ENCODE measurements at regions not wholly inside any gene's neighbourhood (a gene's known extent, or its start where the extent isn't known, plus 50 kb on each side); places are given as distances from the start of the nearest gene placed in this dataset.

DNA sequence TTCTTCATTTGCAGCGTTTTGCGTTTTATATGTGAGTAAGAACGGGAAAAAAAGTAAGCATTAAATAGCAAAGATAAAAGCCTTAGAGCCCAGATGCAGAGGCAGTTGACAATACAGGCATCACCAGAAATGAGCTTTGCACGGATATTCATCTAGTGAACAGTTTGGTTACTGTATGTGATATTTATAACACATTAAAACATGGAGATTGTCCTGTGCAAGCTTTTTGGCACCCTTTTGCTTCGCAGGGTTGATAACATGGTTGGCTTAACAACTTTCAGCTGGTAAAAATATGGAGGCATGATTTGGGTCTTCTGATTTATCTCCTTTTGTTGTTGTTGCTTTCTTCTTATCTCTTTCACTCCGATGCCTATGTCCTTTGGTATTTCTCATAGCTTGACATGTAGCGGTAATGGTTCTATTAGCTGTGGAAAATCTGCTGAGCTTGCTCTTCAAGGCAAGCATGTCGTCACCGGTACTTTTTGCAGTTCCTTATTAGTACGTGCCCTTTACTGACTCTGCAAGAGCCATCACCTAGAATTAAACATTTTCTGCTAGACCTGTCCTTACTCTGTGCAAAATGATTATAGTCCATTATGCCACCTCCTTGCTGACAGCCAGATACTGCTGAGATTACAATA, 102.9 kb downstream of the PCDH7 start (continued):
- TF ChIP-seq, protein P1, sequence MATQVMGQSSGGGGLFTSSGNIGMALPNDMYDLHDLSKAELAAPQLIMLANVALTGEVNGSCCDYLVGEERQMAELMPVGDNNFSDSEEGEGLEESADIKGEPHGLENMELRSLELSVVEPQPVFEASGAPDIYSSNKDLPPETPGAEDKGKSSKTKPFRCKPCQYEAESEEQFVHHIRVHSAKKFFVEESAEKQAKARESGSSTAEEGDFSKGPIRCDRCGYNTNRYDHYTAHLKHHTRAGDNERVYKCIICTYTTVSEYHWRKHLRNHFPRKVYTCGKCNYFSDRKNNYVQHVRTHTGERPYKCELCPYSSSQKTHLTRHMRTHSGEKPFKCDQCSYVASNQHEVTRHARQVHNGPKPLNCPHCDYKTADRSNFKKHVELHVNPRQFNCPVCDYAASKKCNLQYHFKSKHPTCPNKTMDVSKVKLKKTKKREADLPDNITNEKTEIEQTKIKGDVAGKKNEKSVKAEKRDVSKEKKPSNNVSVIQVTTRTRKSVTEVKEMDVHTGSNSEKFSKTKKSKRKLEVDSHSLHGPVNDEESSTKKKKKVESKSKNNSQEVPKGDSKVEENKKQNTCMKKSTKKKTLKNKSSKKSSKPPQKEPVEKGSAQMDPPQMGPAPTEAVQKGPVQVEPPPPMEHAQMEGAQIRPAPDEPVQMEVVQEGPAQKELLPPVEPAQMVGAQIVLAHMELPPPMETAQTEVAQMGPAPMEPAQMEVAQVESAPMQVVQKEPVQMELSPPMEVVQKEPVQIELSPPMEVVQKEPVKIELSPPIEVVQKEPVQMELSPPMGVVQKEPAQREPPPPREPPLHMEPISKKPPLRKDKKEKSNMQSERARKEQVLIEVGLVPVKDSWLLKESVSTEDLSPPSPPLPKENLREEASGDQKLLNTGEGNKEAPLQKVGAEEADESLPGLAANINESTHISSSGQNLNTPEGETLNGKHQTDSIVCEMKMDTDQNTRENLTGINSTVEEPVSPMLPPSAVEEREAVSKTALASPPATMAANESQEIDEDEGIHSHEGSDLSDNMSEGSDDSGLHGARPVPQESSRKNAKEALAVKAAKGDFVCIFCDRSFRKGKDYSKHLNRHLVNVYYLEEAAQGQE (IDR thresholded peaks at IDR 0.05; ENCODE audit: low read depth), result no peak
- TF ChIP-seq, protein P2, sequence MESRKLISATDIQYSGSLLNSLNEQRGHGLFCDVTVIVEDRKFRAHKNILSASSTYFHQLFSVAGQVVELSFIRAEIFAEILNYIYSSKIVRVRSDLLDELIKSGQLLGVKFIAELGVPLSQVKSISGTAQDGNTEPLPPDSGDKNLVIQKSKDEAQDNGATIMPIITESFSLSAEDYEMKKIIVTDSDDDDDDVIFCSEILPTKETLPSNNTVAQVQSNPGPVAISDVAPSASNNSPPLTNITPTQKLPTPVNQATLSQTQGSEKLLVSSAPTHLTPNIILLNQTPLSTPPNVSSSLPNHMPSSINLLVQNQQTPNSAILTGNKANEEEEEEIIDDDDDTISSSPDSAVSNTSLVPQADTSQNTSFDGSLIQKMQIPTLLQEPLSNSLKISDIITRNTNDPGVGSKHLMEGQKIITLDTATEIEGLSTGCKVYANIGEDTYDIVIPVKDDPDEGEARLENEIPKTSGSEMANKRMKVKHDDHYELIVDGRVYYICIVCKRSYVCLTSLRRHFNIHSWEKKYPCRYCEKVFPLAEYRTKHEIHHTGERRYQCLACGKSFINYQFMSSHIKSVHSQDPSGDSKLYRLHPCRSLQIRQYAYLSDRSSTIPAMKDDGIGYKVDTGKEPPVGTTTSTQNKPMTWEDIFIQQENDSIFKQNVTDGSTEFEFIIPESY (IDR thresholded peaks at IDR 0.05; ENCODE audit: extremely low read depth, insufficient replicate concordance, low read length), result no peak
- no peak for TF ChIP-seq CBX3 (IDR thresholded peaks at IDR 0.05; ENCODE audit: low read depth)
- TF ChIP-seq ZFX (IDR thresholded peaks at IDR 0.05), result no peak
- no peak for TF ChIP-seq ELF1 (IDR thresholded peaks at IDR 0.05; ENCODE audit: borderline replicate concordance, low read depth)
- TF ChIP-seq EZH2phosphoT487 (IDR thresholded peaks at IDR 0.05; ENCODE audit: borderline replicate concordance), result no peak
- 0 out of 2 replicates have a peak, but pooled peaks have one; percentile 10 for TF ChIP-seq SIN3A (IDR thresholded peaks at IDR 0.05; ENCODE audit: low read depth)

All from HCT116 (cell line).